ENCODE measurements at regions not wholly inside any gene's neighbourhood (a gene's known extent, or its start where the extent isn't known, plus 50 kb on each side); places are given as distances from the start of the nearest gene placed in this dataset.

DNA sequence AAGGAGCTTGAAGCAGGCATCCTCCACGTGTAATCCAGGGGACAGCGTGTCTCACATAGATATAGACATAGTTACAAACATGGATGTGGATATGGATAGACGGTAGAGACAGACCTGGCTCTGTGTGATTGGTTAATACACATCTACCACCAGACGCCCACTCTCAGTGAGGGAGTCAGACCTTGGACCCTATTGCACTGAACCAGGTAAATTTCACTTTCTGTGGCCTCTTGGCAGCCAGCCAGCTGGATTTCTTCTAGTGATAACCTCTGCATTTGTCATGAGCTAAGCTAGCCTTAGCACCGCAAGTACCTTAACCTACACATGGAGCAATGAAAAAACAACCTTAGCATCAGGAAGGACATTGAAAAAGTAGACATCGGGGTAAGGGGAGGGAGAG lies 79.2 kb upstream of the ACSL4 start:
- TF ChIP-seq GABPA (IDR thresholded peaks at IDR 0.05; ENCODE audit: low read depth) (no peak), POLR2AphosphoS5 (IDR thresholded peaks at IDR 0.05; ENCODE audit: low read depth) (no peak), SPI1 (IDR thresholded peaks at IDR 0.05; ENCODE audit: borderline replicate concordance, low read depth) (no peak)
- TF ChIP-seq, protein P1, sequence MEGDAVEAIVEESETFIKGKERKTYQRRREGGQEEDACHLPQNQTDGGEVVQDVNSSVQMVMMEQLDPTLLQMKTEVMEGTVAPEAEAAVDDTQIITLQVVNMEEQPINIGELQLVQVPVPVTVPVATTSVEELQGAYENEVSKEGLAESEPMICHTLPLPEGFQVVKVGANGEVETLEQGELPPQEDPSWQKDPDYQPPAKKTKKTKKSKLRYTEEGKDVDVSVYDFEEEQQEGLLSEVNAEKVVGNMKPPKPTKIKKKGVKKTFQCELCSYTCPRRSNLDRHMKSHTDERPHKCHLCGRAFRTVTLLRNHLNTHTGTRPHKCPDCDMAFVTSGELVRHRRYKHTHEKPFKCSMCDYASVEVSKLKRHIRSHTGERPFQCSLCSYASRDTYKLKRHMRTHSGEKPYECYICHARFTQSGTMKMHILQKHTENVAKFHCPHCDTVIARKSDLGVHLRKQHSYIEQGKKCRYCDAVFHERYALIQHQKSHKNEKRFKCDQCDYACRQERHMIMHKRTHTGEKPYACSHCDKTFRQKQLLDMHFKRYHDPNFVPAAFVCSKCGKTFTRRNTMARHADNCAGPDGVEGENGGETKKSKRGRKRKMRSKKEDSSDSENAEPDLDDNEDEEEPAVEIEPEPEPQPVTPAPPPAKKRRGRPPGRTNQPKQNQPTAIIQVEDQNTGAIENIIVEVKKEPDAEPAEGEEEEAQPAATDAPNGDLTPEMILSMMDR (IDR thresholded peaks at IDR 0.05; ENCODE audit: insufficient read depth, low read length): no peak
- TF ChIP-seq, protein P2, sequence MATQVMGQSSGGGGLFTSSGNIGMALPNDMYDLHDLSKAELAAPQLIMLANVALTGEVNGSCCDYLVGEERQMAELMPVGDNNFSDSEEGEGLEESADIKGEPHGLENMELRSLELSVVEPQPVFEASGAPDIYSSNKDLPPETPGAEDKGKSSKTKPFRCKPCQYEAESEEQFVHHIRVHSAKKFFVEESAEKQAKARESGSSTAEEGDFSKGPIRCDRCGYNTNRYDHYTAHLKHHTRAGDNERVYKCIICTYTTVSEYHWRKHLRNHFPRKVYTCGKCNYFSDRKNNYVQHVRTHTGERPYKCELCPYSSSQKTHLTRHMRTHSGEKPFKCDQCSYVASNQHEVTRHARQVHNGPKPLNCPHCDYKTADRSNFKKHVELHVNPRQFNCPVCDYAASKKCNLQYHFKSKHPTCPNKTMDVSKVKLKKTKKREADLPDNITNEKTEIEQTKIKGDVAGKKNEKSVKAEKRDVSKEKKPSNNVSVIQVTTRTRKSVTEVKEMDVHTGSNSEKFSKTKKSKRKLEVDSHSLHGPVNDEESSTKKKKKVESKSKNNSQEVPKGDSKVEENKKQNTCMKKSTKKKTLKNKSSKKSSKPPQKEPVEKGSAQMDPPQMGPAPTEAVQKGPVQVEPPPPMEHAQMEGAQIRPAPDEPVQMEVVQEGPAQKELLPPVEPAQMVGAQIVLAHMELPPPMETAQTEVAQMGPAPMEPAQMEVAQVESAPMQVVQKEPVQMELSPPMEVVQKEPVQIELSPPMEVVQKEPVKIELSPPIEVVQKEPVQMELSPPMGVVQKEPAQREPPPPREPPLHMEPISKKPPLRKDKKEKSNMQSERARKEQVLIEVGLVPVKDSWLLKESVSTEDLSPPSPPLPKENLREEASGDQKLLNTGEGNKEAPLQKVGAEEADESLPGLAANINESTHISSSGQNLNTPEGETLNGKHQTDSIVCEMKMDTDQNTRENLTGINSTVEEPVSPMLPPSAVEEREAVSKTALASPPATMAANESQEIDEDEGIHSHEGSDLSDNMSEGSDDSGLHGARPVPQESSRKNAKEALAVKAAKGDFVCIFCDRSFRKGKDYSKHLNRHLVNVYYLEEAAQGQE (IDR thresholded peaks at IDR 0.05; ENCODE audit: insufficient replicate concordance, low read depth): no peak
- Histone ChIP-seq H3K27ac (replicated peaks) (no peak overlapping the region), H3K27me3 (ENCODE audit: insufficient read depth, poor library complexity, severe bottlenecking) (no peaks in the 10 kb centered on the region), H3K4me3 (replicated peaks; ENCODE audit: insufficient read depth, low read length) (no peak overlapping the region)
- DNase-seq (ENCODE audit: low read depth in 1 of 2, low spot score in 1 of 2): no peak

DNA sequence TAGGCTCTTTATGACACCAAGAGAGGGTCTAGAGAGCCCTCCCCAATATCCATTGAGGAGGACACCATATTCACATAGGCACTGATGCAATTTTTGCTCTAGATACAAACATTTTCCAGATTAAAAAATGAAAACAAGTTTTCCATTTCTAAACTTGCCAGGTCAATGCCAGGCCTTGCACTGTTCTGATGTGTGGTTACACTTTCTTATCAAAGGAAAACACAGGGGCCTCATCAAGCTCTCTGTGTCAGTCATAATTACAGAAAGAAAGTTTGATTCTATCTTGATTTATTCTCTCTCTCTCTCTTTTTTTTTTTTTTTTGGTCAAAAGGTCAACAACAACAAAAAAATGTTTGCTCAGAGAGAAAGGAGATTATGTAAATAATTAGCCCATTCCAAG lies 80.2 kb upstream of the ACSL4 start:
- H3K27me3 ChIP-seq (ENCODE audit: insufficient read depth, poor library complexity, severe bottlenecking): no peaks in the 10 kb centered on the region
- TF ChIP-seq GABPA (IDR thresholded peaks at IDR 0.05; ENCODE audit: low read depth) (no peak), SPI1 (IDR thresholded peaks at IDR 0.05; ENCODE audit: borderline replicate concordance, low read depth) (no peak), POLR2AphosphoS5 (IDR thresholded peaks at IDR 0.05; ENCODE audit: low read depth) (no peak)
- TF ChIP-seq, protein P1 (IDR thresholded peaks at IDR 0.05; ENCODE audit: insufficient read depth, low read length): no peak
- TF ChIP-seq, protein P2 (IDR thresholded peaks at IDR 0.05; ENCODE audit: insufficient replicate concordance, low read depth): no peak
- no peak for DNase-seq (ENCODE audit: low read depth in 1 of 2, low spot score in 1 of 2)

DNA sequence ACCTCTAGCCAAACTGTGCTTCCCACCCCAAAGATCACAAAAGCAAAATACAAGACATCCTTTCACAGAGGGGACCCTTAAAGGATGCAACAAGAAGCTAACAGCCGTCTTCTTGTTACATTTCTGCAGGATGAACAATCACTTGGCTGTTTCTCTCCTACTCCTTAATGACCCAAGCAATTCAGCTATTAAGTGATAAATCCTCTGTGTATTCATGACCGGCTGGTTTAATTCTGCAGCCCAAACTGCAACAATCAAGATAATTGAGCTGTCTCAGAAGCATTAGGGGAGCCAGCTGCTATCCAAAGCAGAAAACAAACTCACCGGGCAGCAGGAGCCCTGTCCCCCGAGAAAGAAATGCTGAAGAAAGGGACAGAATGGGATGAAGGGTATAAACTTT lies 85.9 kb upstream of the ACSL4 start:
- no peak overlapping the region for H3K4me3 ChIP-seq (replicated peaks; ENCODE audit: insufficient read depth, low read length)
- no peak for DNase-seq (ENCODE audit: low read depth in 1 of 2, low spot score in 1 of 2)
- TF ChIP-seq POLR2AphosphoS5 (IDR thresholded peaks at IDR 0.05; ENCODE audit: low read depth): no peak
- TF ChIP-seq, protein P1 (IDR thresholded peaks at IDR 0.05; ENCODE audit: insufficient read depth, low read length): no peak
- no peak for TF ChIP-seq SPI1 (IDR thresholded peaks at IDR 0.05; ENCODE audit: borderline replicate concordance, low read depth)
- TF ChIP-seq GABPA (IDR thresholded peaks at IDR 0.05; ENCODE audit: low read depth): no peak
- TF ChIP-seq, protein P2 (IDR thresholded peaks at IDR 0.05; ENCODE audit: insufficient replicate concordance, low read depth): no peak
- no peak overlapping the region for H3K27ac ChIP-seq (replicated peaks)
- no peaks in the 10 kb centered on the region for H3K27me3 ChIP-seq (ENCODE audit: insufficient read depth, poor library complexity, severe bottlenecking)

More for the DNA sequence above, 80.2 kb upstream of the ACSL4 start:
- H3K4me3 ChIP-seq (replicated peaks; ENCODE audit: insufficient read depth, low read length): no peak overlapping the region
- no peak overlapping the region for H3K27ac ChIP-seq (replicated peaks)
